SJCRH30 (cell line): ENCODE measurements at regions not wholly inside any gene's neighbourhood (a gene's known extent, or its start where the extent isn't known, plus 50 kb on each side); places are given as distances from the start of the nearest gene placed in this dataset.
"Not testable (repeated sequence)": the region's sequence is repeated elsewhere in the genome, so short reads cannot be mapped to it uniquely, and the experiment has no call there.

Experiments
- DNase-seq, 2 experiments: peaks; one replicate each; pipeline ENCODE4 v3.0.0-alpha.2; 2015 to 2020
- H3K27ac ChIP-seq: fragments of 250-450 bp; sonication (Bioruptor Pico); 2 replicates; pipeline ENCODE4 v1.5.1; 2020; ENCODE audit warnings: mild to moderate bottlenecking, moderate library complexity
- H3K27me3 ChIP-seq: fragments of 250-450 bp; sonication (Bioruptor Pico); 2 replicates; pipeline ENCODE4 v1.5.1; 2020; ENCODE audit warnings: mild to moderate bottlenecking, moderate library complexity
- H3K36me3 ChIP-seq: fragments of 250-450 bp; sonication (Bioruptor Pico); 2 replicates; pipeline ENCODE4 v1.5.1; 2020; ENCODE audit warnings: mild to moderate bottlenecking, moderate library complexity
- H3K4me1 ChIP-seq: fragments of 250-450 bp; sonication (Bioruptor Pico); 2 replicates; pipeline ENCODE4 v1.5.1; 2020; ENCODE audit warnings: mild to moderate bottlenecking, moderate library complexity
- H3K4me3 ChIP-seq: fragments of 250-450 bp; sonication (Bioruptor Pico); 2 replicates; pipeline ENCODE4 v1.5.1; 2020; ENCODE audit warnings: mild to moderate bottlenecking, moderate library complexity
- H3K9me3 ChIP-seq: fragments of 250-450 bp; sonication (Bioruptor Pico); replicated peaks from 2 replicates; pipeline ENCODE4 v1.5.1; 2020; ENCODE audit warnings: mild to moderate bottlenecking, moderate library complexity

GRCh38 chr2:78718024-78718423 is 307.5 kb upstream of the REG3G start:
- Histone ChIP-seq H3K36me3 (no peaks in the 10 kb centered on the region), H3K9me3 (no peaks in the 10 kb centered on the region), H3K4me1 (no peaks in the 10 kb centered on the region), H3K27ac (no peak overlapping the region), H3K4me3 (no peak overlapping the region), H3K27me3 (no peaks in the 10 kb centered on the region)
- DNase-seq = no peak

GRCh38 chr2:78718473-78718872 is 307.0 kb upstream of the REG3G start:
- no peak for DNase-seq
- no peaks in the 10 kb centered on the region for H3K27me3 ChIP-seq
- no peaks in the 10 kb centered on the region for H3K4me1 ChIP-seq
- no peaks in the 10 kb centered on the region for H3K9me3 ChIP-seq
- H3K36me3 ChIP-seq = no peaks in the 10 kb centered on the region
- H3K4me3 ChIP-seq = no peak overlapping the region
- no peak overlapping the region for H3K27ac ChIP-seq

- Histone ChIP-seq H3K4me3 (no peak overlapping the region), H3K36me3 (no peaks in the 10 kb centered on the region)
- no peak for DNase-seq
Measured at GRCh38 chr2:78721355-78722033, 304.0 kb upstream of the REG3G start.

GRCh38 chr2:78734221-78734620 is 291.3 kb upstream of the REG3G start:
- H3K27me3 ChIP-seq = no peaks in the 10 kb centered on the region; the same call in 1 of the 2 replicates
- no peak for DNase-seq
- no peaks in the 10 kb centered on the region for H3K9me3 ChIP-seq
- no peak overlapping the region for H3K27ac ChIP-seq
- H3K4me1 ChIP-seq = no peaks in the 10 kb centered on the region
- H3K4me3 ChIP-seq = no peak overlapping the region
- no peaks in the 10 kb centered on the region for H3K36me3 ChIP-seq

More at GRCh38 chr2:78721355-78722033, 304.0 kb upstream of the REG3G start:
- Histone ChIP-seq H3K27me3 (no peaks in the 10 kb centered on the region), H3K9me3 (no peaks in the 10 kb centered on the region), H3K4me1 (no peaks in the 10 kb centered on the region), H3K27ac (no peak overlapping the region)

GRCh38 chr2:78739282-78739681 is 286.2 kb upstream of the REG3G start:
- Histone ChIP-seq H3K4me3 (no peak overlapping the region), H3K36me3 (no peaks in the 10 kb centered on the region), H3K4me1 (no peaks in the 10 kb centered on the region), H3K27me3 (no peaks in the 10 kb centered on the region; the same call in 1 of the 2 replicates), H3K9me3 (no peaks in the 10 kb centered on the region), H3K27ac (no peak overlapping the region)
- no peak for DNase-seq

- no peaks in the 10 kb centered on the region for H3K27me3 ChIP-seq
- no peak overlapping the region for H3K4me3 ChIP-seq
- no peaks in the 10 kb centered on the region for H3K9me3 ChIP-seq
- H3K27ac ChIP-seq = no peak overlapping the region
- H3K36me3 ChIP-seq = no peaks in the 10 kb centered on the region
- no peaks in the 10 kb centered on the region for H3K4me1 ChIP-seq
- no peak for DNase-seq
Measured at GRCh38 chr2:78749638-78750037, 275.9 kb upstream of the REG3G start.

- H3K27ac ChIP-seq = no peak overlapping the region
- no peaks in the 10 kb centered on the region for H3K9me3 ChIP-seq
- no peak for DNase-seq
- no peaks in the 10 kb centered on the region for H3K36me3 ChIP-seq
- no peaks in the 10 kb centered on the region for H3K27me3 ChIP-seq
- no peak overlapping the region for H3K4me3 ChIP-seq
- no peaks in the 10 kb centered on the region for H3K4me1 ChIP-seq
Measured at GRCh38 chr2:78750219-78750618, 275.3 kb upstream of the REG3G start.

GRCh38 chr2:78754930-78755329 is 270.6 kb upstream of the REG3G start:
- DNase-seq = no peak
- no peaks in the 10 kb centered on the region for H3K4me1 ChIP-seq
- H3K27ac ChIP-seq = no peak overlapping the region
- H3K36me3 ChIP-seq = no peaks in the 10 kb centered on the region
- no peak overlapping the region for H3K4me3 ChIP-seq
- H3K9me3 ChIP-seq = no peaks in the 10 kb centered on the region
- H3K27me3 ChIP-seq = no peaks in the 10 kb centered on the region; the same call in 1 of the 2 replicates

- no peak for DNase-seq
- no peaks in the 10 kb centered on the region for H3K9me3 ChIP-seq
- no peak overlapping the region for H3K27ac ChIP-seq
- no peaks in the 10 kb centered on the region for H3K36me3 ChIP-seq
- no peaks in the 10 kb centered on the region; the same call in 1 of the 2 replicates for H3K27me3 ChIP-seq
- H3K4me3 ChIP-seq = no peak overlapping the region
- H3K4me1 ChIP-seq = no peaks in the 10 kb centered on the region
Measured at GRCh38 chr2:78757191-78757590, 268.3 kb upstream of the REG3G start.

- DNase-seq = no peak
- no peak overlapping the region for H3K4me3 ChIP-seq
- H3K27ac ChIP-seq = no peak overlapping the region
- H3K9me3 ChIP-seq = no peaks in the 10 kb centered on the region
- no peaks in the 10 kb centered on the region; the same call in 1 of the 2 replicates for H3K27me3 ChIP-seq
- no peaks in the 10 kb centered on the region for H3K4me1 ChIP-seq
- H3K36me3 ChIP-seq = no peaks in the 10 kb centered on the region
Measured at GRCh38 chr2:78757640-78758039, 267.9 kb upstream of the REG3G start.

- not testable (repeated sequence) for H3K27ac ChIP-seq, DNase-seq, H3K4me3 ChIP-seq, H3K4me1 ChIP-seq, H3K9me3 ChIP-seq, H3K27me3 ChIP-seq, H3K36me3 ChIP-seq
Measured at GRCh38 chr2:78758765-78759164, 266.7 kb upstream of the REG3G start.

- no peaks in the 10 kb centered on the region for H3K9me3 ChIP-seq
- H3K27me3 ChIP-seq = no peaks in the 10 kb centered on the region; the same call in 1 of the 2 replicates
- no peaks in the 10 kb centered on the region for H3K4me1 ChIP-seq
Measured at GRCh38 chr2:78766459-78766858, 259.0 kb upstream of the REG3G start.

GRCh38 chr2:78768016-78768415 is 257.5 kb upstream of the REG3G start:
- Histone ChIP-seq H3K36me3 (no peaks in the 10 kb centered on the region), H3K4me1 (no peaks in the 10 kb centered on the region), H3K27ac (no peak overlapping the region)

More at GRCh38 chr2:78766459-78766858, 259.0 kb upstream of the REG3G start:
- no peak overlapping the region for H3K4me3 ChIP-seq
- H3K36me3 ChIP-seq = no peaks in the 10 kb centered on the region
- DNase-seq = no peak
- H3K27ac ChIP-seq = no peak overlapping the region

GRCh38 chr2:78775291-78775690 is 250.2 kb upstream of the REG3G start:
- DNase-seq = no peak
- no peak overlapping the region for H3K27ac ChIP-seq
- no peaks in the 10 kb centered on the region for H3K9me3 ChIP-seq
- H3K4me3 ChIP-seq = no peak overlapping the region
- H3K36me3 ChIP-seq = no peaks in the 10 kb centered on the region
- no peaks in the 10 kb centered on the region for H3K4me1 ChIP-seq
- no peaks in the 10 kb centered on the region; the same call in 1 of the 2 replicates for H3K27me3 ChIP-seq

More at GRCh38 chr2:78768016-78768415, 257.5 kb upstream of the REG3G start:
- DNase-seq = no peak
- Histone ChIP-seq H3K27me3 (no peaks in the 10 kb centered on the region; the same call in 1 of the 2 replicates), H3K4me3 (no peak overlapping the region), H3K9me3 (no peaks in the 10 kb centered on the region)

GRCh38 chr2:78778756-78779510 is 246.6 kb upstream of the REG3G start:
- Histone ChIP-seq H3K4me1 (peaks cover 6% of the 10 kb centered on the region; the same call in 1 of the 2 replicates), H3K9me3 (no peaks in the 10 kb centered on the region), H3K36me3 (no peaks in the 10 kb centered on the region), H3K27ac (no peak overlapping the region), H3K27me3 (no peaks in the 10 kb centered on the region), H3K4me3 (no peak overlapping the region)
- DNase-seq = no peak
